Stimulated activated CD4-positive, alpha-beta T cell treated with anti-CD3 and anti-CD28 coated beads, Interleukin-2, amount 100 ng/mL, for 4 hours (primary cell): ENCODE measurements at regions not wholly inside any gene's neighbourhood (a gene's known extent, or its start where the extent isn't known, plus 50 kb on each side); places are given as distances from the start of the nearest gene placed in this dataset.

ENCODE experiments used
- DNase-seq: peaks from one replicate; pipeline ENCODE4 v3.0.0-alpha.2; 2020; ENCODE audit warnings: low read depth

DNA sequence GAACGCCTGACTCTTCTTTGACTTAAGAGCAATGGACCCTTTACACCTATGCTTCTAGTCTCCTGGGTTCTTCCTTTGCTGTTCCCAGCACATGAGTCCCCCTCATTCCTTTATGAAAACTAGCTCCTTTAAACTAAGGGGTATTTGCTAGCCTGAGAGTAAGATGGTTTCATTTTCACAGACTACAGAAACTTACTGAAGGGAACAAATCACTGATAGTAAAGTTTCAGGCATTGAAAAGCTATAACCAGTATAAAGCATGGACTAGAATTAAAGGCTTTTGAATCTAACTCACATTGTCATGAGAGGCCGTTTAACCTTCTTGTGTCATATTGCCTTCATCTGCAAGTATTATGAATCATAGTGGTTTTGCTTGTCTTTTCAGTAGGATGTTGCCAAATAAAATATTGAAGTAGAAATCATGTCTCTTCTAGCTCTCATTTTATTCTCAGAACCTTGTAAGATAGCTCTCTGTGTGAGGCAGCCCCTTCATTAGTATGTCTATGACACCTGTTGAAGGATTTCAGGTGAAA, 765.9 kb downstream of the NR2F2 start:
- DNase-seq = no peak

DNA sequence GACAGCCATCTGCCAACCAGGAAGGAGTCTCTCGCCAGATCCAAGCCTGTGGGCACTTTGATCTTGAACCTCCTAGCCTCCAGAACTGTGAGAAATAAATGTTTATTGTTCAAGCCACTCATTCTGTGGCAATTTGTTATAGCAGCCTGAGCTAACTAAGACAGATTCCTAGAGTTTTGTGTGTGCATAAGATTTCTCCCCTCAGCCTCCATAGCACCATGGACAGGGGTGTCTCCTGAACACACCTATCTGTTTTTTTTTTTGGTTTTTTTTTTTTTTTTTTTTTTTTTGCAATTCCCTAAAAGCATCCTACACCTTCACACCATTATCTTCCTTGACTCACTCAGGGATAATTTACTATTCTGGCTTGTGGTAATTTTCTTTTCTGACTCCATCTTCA, 768.5 kb downstream of the NR2F2 start:
- DNase-seq = no peak

DNA sequence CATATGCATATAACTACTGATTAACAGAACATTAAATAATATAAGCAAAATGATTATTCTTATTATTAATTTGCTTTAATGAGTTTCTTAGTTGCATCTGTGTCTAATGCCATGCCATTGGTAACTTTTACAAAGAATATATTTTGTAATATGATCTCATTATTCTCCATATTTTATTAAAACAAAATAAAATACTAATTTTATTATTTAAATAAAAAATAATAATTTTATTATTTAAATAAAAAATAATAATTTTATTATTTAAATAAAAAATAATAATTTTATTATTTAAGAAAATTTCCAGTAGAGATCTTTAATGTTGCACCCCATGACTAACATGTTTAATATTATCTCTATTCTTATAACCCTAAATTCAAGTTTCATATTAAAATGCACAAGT, 771.1 kb downstream of the NR2F2 start:
- DNase-seq = no peak

DNA sequence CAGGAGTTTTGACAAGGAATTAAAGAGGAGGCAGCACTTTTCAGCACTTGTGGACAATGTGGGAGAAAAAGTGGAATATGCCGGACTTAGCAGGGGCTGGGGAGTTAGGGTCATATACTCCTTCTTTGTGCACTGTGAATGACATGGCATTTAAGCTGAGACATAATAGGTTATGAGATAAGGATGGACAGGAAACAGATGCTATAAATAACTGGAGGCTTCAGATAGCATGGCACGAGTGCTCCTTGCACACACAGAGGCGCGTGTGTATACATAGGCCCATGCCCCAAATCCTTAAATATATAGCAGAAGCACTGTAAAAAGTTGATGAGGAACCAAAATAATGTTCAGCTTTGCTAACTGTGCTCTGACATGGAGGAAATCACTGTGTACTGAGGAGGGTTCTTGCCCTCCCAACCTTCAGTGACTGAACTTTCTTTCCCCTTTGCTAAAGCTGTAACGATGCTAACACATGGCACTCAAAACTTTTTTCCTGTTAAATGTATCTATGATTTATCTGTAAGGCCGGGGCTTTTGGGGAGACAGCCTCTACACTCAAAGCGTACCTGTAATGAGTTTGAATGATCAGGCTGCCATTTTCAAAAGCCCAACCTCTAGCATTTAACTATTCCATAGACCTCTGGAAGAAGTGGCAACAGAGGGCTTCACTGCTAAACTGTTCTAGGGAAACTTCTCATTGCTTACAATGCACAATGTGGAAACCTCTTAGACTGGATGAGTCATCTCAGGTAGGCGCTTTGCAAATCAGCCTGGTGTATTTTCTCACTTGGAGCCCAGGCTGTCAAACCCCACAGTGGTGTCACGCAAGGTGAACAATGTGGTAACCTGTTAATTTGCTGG, 784.6 kb downstream of the NR2F2 start:
- DNase-seq = no peak

DNA sequence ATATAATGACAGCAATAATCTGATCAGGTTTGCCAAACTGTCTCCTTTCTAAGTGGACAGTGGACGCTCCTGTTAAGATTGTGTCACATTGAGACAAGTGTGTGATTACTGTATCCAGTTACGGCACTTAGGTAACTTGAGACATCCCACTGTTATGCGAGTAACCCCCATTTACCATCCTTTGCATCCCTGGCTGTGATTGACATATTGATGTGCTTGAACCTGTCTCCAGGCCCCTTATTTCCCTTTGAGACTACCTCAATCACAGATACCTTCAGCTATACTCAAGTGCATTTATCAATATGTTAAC, 785.2 kb downstream of the NR2F2 start:
- no peak for DNase-seq

DNA sequence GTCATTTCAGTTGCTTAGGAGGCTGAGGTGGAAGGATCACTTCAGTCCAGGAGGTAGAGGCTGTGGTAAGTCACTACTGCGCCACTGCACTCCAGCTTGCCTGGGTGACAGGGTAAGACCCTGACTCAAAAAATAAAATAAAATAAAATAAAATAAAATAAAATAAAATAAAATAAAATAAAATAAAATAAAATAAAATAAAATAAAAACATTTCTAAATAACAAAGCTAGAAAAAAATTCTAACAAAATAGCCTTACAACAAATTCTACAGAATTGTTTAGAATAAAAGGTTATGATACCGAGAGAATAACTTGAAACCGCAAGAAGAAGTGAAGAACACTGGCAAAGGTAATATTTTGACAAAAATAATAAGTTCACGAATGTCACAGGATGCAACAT, 794.3 kb downstream of the NR2F2 start:
- no peak for DNase-seq

DNA sequence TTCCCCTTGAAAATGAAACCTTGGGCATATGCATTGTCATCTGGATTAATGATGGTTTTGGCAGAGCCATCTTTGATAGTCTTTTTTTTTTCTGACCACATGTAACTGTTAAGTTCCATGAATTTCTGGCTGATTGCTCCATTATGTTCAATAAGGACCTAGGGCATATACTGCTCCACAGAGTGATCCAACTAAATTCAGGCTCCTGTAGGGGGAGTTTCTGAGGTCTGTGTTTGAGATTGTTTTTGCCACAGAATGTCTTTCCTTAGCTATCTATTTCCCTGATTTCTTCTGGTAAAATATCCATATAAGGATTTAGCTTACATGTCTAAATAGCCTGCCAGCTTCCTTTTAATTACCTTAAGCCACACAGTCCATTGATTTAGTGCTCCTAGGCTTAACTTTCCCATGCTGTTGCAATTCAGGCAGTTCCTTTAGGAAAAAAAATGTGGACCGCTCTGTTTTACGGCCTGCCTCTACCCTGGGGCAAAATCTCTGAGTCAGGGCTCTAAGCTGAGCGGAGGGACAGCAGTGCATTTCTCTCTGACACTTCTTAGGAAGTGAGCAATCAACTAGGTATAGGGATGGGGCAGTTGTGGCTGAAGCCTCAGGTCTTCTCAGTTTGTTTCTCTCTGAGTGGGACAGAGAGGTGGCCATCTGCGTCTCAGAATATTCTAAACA, 796.2 kb downstream of the NR2F2 start:
- no peak for DNase-seq

DNA sequence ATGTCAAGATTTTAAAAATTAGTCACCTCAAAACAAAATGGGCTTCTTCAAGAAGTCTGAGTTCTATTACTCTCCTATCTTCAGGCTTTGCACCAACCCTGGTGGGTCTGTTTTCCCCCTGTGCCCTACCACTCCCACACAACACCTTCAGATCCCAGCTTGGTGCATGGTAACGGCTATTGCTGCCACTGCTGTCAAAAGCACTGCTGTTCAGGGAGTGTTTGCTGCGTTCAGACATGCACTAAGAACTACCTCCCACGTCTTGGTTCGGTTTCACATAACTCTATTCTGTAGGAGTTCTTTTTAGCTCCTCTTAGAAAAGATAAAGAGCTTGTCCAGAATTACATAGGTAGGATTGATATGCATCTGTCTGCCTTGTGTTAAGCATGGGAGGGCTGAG, 799.2 kb downstream of the NR2F2 start:
- no peak for DNase-seq

DNA sequence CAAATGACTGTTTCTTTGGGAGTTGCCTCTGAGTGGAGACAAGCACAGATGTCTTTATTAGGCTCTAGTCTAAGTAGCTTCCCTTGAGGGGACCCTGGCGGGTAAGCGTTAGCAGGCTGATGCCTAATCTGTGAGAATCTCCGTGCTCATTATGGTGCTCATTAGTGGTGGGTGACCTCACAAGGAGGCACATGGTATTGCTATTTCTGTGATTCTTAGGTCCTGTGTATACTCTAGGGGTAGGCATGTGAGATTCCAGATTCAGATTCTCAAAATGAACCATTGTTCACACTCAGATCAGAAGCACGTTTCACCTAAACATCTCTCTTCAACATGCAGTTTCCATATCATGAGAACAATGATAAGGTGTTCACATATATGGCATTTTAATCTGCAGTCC, 809.7 kb downstream of the NR2F2 start:
- no peak for DNase-seq

DNA sequence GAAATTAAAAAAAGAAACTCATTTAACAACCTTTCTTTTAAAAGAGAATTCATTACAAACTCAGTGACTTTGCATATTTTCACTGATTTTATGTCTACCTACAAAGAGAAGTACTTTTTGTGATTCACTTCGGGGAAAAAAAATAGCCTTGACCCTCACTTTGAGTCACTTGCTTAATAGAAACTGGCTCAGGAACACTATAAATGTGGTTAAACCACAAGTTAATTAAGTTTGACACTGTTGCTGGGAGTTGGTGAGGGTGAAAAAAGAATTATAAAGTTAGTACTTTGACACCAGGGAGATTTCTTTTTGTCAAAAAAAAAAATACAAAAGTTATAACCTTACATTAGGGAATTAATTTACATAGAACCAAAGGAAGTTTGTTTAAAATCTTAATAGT, 810.9 kb downstream of the NR2F2 start:
- no peak for DNase-seq

DNA sequence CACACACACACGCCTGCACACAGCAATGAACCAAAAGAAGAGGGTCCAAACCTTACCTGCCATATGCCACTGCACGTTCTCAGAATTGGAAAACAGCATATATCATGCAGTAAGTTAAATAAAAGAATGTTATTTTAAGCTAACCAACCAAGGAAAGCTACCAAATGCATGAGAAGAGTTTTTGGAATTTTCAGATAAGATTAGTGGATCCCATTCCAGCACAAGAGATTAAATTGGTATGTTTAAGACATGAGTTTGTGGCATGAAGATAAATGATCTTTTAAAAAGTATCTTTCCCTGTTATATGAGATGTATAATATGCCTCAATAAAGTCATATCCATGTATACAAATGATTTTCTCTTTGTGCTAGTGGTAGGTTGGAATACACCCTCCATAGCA, 811.4 kb downstream of the NR2F2 start:
- no peak for DNase-seq

DNA sequence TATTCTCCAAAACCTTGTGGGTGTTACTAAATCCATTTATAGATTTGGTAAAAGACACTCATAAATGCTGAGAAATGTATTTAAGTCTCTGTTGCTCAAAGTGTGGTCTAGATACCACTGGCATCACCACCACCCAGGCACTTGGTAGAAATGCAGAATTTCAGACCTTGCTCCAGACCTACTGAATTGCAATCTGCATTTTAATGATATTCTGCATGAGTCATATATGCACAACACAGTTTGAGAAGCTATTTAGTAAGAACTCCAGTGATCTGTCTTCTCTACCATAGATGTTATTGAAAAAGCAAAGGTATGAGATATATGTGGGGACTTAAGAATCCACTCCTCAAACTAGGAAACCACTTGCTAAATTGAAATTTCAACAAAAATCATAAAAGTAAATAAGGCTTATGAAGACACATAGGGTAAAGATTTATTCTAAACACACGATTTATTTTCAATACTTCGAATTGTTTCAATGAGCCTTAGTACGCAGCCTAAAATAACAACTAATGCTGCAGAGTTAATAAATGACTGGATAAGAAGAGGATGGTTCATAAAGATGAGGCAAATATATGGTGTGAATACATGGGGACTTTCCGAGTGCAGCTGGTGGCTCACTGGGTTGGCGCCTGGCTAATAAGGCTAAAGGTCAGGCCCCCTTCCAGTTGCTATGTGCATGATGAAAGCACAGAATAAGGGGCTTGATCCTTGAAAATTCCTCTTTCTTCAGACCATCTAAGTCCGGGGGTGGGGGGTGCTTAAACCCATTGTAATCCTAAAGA, 813.3 kb downstream of the NR2F2 start:
- DNase-seq = no peak

DNA sequence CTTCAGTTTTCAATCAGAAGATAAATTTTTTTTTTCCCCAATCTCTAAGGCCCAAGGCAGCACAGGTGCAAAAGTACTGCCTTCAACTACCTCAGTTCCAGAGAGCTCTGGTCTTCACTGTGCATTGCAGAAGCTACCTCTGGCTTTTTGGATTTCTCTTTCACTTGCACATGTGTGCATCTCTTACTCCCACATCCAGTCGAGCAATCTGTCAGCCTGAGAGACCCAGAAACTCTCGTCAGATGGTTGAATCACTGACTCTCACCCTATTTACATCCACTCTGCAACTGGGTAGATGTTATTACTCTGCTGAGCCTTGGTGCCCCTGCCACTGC, 813.8 kb downstream of the NR2F2 start:
- DNase-seq = no peak

DNA sequence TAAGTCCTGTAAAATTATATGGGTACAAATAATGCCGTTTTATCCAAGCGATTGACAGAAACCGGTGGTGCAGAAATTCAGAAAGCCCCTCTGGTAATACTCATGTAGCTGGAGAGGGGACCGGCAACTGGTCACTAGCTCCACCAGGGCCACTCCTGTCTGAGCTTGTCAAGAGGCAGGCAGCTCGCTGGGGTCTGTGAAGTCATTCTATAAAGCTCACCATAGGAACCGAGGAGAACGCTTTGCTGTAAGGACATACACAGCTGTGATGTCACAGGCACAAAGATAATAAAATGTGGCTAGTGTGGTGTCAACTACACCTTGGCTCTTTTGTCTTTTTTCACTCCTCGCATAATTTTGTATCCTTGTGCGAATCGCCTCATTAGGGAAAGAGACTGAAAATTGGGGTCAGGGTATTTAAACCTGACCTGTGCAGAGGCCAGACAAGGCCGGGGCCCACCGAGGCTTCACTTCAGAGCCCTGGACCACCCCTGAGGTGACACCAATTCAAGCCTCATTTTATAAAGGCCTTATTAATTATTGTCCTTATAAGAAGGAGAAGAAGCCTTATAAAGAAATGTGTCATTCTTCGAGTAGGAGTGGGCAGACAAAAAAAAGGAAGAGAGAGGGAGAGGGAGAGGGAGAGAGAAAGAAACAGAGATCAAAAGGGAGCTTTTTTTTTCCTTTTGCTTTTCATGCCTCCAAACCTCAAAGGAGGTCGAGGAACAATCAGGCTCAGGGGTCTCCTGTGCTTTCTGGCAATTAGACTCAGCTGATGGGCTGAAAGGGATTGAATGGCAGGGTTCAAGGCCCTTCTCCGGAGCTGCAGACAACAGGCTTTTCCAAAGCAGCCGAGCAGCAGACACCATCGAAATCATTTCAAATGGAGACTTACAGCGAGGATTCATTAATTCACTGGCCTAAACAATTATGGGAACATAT, 813.3 kb upstream of the ARRDC4 start:
- no peak for DNase-seq

DNA sequence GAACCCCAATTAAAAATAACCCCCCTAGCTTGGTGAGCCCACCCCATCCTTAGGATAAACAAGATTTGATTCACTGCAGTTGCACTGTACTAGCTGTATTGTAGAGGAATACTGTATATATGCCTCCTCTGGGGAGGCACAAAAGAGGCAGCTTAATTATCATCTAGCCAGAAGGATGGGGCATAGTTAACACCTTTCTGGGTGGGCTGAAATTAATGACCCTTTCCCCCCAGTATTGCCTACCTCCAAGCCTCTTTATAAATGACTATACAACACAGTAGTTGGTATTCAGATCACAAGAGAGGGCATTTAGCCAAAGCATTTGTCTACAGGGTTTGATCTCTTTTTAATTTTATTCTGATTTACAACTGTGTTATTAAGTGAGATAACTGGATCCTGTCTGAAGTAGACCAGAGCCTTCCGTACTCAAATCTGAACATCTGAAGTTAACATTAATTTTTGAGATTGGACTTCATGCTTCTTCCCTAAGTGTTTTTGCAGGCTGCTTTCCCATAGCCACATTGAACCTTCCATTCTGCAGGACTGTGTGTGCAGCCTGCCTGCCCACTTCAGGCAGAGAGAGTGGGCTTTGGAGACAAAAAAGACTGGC, 807.0 kb upstream of the ARRDC4 start:
- no peak for DNase-seq

DNA sequence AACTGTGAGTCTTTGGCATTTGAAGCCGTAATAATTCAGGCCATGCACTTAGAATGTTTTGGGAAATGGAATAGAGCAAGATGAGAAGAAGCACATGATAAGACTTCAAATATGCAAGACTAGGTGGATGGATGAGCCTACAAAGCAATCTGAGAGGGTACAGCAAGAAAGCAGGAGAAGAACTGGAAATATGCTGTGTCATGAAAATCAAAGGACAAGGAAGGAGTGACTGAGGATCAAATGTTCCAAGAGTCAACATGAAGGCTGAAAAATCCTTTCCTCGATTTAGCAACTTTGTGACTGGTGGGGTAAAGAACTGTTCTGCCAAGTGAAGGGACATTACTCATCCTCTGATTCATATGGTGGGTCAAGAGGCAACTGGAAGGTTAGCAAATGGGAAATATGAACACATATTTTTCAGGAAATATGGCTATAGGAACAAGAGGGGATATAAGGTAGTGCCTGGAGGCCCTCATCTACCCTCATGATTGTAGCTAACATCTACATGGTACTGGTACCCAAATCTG, 803.7 kb upstream of the ARRDC4 start:
- no peak for DNase-seq

DNA sequence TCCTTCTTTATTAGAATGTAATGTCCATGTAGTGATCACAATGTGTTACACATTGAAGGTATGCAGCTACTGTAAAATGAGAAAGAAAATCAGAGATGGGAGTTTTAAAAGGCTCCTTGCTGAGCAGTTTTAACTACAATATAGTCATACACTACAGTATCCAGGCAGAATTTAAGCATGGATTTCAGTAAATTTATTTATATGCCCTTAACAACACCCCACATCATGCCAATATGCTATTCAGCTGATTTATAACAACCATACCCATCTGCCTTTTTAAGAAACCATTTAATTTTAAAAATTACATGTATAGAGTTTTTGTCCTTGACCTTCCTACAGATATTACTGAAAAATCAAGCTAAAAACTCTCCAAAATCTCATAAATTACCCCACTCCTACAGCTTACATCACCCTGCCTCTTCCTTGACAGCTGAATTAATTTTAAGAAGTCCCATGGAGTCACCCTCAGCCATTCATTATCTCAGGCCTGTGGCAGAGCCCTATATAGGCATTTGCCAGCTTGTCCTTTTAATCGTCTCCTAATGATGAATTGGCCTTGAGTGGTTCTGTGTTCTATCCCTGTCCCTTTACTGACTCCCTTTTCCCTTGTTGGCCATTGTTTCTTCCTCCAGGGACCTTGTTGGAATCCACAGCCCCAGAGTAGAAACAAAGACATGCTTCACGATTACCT, 797.6 kb upstream of the ARRDC4 start:
- DNase-seq = no peak

DNA sequence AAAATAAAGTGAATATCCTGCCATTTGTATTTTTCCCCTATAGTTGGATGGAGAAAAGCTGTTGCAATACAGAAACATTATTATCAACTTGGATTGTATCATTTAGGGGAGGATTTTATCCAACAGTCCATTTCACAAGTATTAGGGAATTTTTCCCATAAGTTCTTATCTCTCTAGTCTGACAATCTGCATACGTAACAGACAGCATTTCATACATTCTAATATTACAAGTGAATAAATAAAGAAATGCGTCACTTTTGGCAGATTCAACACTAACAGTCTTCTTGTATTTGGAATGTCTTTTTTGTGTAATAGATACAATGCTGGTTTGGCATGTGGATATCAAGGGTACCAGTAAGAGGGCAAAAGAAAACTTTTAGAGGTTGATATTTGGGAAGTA, 795.3 kb upstream of the ARRDC4 start:
- DNase-seq = no peak

DNA sequence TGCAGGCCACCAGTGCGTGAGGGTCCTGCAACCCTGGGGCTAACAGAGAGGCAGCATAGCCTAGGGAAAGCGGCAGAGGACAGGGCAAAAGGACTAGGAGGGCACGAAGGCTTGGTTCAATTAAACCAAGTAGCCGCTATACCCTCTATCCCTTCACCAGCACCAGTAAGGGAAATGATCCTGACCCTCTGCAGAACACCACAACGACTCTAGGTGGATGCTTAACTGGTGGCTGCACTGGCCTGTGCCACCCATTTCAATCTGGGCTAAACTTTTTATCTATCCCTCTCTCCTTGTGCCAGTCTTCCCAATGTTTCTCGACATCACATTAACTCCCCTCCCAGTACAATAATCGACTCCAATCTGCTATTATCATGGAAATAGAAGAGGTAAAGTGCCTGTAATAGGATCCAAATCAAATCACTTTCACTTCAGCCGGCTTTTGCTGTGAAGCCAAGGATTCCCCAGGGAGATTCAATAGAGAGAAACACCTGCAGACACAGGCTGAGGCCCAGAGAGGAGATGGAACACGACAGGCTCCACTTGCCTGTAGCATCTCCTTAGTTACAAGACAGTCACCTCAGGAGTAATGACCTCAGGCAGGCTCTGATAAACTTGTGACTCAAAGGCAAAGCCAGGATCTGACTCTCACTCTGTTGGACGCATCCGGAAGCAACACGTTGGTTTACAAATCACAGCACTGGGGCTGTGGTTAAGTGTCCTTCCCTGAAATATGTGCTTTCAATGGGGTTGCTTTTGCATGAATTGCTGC, 791.6 kb upstream of the ARRDC4 start:
- no peak for DNase-seq

DNA sequence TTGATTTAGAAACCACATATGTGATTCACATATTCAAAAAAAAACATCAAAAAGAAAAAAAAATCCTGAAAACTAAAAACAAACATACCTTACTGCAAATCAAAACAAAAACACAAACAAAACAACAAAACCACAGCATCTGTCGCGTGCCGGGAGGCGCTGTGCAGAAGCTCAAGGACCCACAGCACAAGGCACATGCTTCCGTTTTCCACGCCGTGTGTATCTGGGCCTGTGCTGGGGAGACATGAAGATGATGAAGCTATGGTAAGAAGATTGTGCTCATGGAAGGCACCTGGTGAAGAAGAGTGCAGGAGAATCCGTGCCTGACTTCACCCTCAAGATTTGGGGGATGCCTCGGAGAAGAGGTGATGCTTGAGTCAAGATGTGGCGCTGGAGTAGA, 788.9 kb upstream of the ARRDC4 start:
- no peak for DNase-seq
